ENCODE measurements at regions not wholly inside any gene's neighbourhood (a gene's known extent, or its start where the extent isn't known, plus 50 kb on each side); places are given as distances from the start of the nearest gene placed in this dataset.

DNA sequence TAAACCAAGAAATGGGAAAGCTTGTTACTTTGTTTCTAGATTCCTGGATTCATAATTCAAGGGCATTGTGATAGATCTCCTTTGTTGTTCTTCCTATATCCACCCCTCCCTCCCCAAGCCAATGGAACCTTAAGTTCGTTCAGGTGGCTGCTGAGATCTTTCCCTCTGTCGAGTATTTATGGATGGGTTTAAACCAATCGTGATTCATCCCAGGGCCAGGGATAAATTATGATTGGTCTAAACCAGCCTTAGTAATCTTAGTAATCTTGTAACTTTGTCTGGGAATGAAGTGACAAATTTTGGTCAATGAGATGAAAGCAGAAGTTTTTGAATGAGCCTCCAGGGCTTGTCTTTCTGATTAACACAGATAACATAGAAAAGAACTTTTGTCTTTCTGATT, 56.1 kb upstream of the PCED1B start:
- TF ChIP-seq EZH2 (IDR thresholded peaks at IDR 0.05; ENCODE audit: low read depth) = no peak
- TF ChIP-seq, protein P1, sequence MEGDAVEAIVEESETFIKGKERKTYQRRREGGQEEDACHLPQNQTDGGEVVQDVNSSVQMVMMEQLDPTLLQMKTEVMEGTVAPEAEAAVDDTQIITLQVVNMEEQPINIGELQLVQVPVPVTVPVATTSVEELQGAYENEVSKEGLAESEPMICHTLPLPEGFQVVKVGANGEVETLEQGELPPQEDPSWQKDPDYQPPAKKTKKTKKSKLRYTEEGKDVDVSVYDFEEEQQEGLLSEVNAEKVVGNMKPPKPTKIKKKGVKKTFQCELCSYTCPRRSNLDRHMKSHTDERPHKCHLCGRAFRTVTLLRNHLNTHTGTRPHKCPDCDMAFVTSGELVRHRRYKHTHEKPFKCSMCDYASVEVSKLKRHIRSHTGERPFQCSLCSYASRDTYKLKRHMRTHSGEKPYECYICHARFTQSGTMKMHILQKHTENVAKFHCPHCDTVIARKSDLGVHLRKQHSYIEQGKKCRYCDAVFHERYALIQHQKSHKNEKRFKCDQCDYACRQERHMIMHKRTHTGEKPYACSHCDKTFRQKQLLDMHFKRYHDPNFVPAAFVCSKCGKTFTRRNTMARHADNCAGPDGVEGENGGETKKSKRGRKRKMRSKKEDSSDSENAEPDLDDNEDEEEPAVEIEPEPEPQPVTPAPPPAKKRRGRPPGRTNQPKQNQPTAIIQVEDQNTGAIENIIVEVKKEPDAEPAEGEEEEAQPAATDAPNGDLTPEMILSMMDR (conservative IDR thresholded peaks at IDR 0.05) = no peak
